ENCODE measurements at regions not wholly inside any gene's neighbourhood (a gene's known extent, or its start where the extent isn't known, plus 50 kb on each side); places are given as distances from the start of the nearest gene placed in this dataset.
A peak's percentile ranks its signal among the peaks of the same experiment; 100 is the strongest.

GRCh38 chr1:88036345-88037014 lies 647.6 kb upstream of the PKN2 start:
- DNase-seq = no peak

- DNase-seq = no peak
Measured at GRCh38 chr1:88039240-88039639, 644.8 kb upstream of the PKN2 start.

GRCh38 chr1:88043834-88044233 lies 640.2 kb upstream of the PKN2 start:
- no peak for DNase-seq

GRCh38 chr1:88052167-88052566 lies 631.9 kb upstream of the PKN2 start:
- DNase-seq = no peak

DNA sequence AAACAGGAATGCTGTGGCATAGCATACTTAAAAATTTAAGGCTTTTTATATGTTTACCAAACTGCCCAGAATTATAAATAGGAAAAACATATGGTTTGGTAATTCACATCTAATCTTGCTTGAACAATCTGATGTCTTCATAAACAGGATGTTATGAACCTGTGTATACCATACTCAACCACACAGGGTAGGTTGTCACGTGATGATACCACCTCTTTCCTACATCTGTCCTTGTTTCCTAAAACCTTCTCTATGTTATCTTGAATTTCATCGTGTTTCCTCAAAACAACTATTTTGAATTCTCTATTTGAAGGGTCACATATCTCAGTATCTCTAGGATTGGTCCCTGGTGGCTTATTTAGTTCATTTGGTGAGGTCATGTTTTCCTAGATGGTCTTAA lies 631.0 kb upstream of the PKN2 start:
- DNase-seq = no peak

- DNase-seq = no peak
Measured at GRCh38 chr1:88056881-88057280, 627.2 kb upstream of the PKN2 start.

- DNase-seq = no peak
Measured at GRCh38 chr1:88058205-88058604, 625.9 kb upstream of the PKN2 start.

- DNase-seq = no peak
Measured at GRCh38 chr1:88060112-88060673, 623.9 kb upstream of the PKN2 start.

DNA sequence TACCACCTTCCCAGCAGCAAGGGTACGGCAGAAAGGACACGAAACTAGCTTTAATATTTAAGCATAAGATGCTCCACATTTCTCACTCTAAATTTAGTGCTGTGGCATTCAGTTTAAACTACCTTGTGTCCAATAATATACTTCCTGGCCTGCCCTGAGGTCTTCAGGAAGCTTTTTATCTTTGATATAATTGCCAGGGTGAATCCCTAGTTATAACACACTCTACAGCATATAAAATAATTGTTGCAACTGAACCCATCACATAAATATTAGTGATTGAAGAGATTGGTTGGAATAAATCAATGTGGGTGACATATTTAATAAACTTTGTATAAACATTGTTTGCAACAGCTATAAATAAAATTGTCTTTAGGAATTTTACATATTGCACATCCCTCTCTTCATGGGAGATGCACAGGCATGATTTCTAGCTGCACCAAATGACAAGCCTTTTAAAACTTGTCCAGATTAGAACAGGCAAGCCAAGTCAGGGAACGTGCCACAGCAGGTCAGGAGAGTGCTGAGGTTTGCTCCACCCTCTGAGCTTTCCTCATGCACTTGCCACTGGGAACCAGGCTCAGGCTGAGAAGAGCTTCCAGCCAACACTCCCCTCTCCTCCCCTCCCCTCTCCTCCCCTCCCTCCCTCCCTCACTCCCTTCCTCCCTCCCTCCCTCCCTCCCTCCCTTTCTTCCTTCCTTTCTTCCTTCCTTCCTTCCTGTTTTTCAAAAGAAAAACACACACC lies 623.2 kb upstream of the PKN2 start:
- DNase-seq = no peak

DNA sequence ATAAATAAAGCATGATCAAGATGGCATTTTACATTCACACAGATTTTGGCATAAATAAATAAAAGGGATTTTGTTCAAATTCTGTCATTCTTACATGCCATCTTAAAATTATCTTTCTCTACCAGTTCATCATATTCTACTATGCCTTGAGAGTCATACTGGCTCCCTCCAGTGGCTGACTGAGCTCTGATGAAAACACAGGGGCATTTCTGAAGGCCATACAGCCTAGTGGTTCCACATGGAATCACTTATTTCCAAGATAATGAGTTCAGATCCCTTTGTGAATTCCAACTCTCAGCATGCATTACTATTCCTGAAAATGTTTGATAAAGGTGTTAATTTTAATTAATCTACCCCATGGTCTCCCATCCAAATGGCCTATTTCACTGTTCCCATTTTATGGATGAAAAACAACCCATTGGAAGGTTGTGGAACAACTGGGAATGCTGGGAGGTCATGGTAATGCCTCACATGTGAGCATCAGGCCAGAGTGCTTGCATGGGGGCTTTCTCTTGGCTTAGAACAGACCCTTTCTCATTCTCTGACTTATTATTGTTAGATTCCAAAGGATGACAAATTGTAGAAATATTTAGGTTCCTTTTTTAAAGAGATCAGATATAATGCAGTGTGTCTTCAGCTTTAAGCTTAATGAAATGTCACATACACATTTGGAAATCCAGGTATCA lies 622.4 kb upstream of the PKN2 start:
- DNase-seq = peak; percentile 7

DNA sequence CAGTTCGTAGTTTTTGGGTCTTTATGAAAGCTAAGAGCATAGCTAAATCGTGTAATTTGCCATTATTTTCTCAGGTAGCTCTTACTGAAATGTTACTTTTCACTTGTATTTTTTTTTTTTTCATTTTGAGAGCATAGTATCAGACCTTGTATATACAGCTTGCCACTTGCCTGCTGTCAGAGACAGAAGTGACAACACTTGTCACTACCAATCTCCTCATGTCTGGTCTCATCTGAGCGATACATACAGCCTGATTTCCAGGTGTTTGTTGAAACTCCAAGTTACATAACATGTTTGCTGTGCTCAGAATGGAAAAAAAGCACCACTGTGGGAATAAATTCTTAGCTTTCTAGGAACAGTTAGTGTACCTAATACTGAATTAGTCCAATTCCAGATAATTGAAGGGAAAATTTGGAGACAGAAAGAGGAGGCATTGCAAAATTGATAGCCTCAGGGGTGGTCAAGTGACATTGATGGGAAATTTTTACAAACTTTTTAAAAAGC lies 621.4 kb upstream of the PKN2 start:
- no peak for DNase-seq

- DNase-seq = no peak
Measured at GRCh38 chr1:88063605-88064004, 620.5 kb upstream of the PKN2 start.

- no peak for DNase-seq
Measured at GRCh38 chr1:88068407-88068960, 615.6 kb upstream of the PKN2 start.

GRCh38 chr1:88070956-88071355 lies 613.1 kb upstream of the PKN2 start:
- DNase-seq = no peak

DNA sequence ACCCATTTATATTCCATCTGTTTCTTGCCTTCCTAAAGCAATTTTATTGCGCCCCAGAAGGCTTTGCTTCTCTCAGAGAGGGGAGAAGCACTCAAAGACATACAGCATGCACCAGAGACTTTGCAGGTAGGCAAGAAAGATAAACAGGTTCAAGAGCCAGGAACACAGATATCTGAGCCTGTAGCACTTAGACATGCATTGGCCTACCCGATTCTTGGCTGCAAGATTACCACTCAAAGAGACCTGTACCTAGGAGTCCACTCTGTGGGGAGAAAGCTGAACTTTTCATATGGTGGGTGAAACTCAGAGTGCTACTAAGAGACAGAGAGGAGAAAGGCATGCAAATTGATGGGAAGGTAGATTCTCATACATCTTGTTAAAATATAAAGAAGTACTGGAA lies 609.4 kb upstream of the PKN2 start:
- no peak for DNase-seq

DNA sequence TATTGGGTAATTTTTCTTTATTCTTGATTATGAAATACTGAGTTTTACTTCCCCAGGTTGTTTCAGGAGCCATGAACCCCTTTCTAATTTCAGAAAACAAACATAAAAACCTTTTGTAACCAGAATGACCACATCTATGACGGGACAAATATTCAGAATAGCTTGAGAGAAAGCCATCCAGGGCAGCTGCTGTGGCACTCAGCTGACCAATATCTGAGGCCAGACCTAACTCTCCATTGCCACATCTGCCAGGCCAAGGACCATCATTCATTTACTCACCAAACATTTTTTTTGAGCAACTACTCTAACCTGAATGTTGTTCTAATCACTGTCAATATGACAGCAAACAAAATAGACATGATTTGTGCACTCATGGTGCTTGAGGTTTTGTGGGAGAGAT lies 608.3 kb upstream of the PKN2 start:
- no peak for DNase-seq

DNA sequence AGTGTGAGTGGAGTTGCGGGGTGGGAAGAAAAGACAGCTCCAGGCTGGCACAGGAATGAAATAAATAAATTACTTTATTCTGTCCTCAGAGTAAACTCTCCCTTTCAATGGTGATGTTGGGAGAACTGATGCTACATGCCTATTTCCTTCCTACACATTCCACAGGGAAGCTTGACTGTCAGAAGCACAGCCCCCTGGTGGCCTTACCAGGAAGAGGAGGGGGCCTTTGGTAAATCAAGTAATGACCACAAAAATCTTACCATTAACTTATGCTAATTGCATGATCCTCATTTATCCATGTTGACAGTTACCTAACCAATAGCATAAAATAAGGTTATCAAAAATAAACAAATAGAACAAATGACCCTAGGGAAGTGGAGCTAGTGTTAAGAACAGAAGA lies 605.0 kb upstream of the PKN2 start:
- no peak for DNase-seq

DNA sequence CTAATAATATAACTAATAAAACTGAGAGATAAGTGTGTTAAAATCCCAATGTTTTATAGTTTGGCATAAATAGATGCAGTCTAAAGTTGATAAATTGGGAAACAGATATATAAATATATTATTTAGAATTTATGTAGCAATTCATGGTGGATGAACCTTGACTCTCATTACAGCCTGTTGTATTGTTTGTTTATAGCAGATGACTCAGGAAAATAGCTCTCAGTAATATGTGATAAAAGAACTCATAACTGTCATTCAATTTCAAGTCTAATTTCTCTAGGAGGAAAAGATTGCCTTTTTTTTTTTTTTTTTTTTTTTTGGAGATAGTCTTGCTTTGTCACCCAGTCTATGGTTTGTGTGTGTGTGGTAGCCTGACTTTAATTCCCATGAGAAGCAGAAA lies 603.2 kb upstream of the PKN2 start:
- no peak for DNase-seq

DNA sequence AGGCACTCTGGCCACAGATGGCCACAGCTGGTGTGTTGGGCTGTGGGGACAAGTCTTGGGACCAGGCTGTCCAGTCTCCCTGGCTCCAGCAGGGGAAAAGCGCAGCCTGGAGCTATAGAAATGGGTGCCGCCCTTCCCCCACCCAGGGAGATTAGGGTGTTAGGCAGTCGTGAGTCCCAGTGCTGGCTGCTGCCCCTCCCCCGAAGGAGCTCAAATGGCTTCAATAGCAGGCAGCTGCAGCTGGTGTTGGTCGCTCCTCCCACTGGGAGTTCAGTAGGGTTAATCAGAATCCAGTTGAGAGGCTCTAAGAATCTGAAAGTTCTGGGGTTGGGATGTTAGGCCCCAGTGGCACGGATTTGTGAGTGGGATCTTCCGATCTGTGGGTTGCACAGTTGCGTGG lies 595.6 kb upstream of the PKN2 start:
- no peak for DNase-seq

DNA sequence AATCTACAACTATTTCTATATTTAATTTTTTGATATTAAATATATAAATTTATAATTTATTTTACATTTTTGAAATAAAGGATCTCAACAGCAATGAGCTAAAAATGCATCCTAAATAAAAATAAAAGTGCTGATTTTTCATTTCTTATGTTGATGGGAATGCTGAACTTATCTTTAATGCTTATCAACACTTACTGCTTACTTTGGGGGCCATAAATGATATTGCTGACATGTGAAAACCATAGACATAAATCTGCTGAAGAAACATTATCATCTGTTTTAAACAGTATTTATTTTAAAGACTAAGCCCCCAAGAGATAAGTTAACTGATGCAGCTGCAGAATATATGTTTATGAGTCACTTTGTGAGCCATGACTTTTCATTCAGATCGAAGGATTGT lies 594.1 kb upstream of the PKN2 start:
- no peak for DNase-seq

DNA sequence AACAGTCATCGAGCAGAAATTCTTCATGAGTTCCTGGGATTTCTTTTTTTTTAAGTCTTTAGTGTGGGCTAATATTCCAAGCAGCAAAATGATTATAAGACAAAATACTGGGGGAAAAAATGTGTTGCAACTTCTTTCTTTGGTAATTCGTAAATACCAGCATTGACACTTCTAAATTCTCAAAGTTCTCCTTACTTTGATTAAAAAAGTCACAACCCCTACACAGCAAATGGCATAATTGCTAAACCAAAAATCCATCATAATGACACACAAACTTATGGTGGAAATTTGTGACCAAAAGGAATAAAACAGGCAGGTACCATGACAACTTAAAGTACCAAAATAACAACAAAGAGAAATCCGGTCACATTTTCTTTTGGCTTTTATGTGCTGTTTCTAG lies 585.2 kb upstream of the PKN2 start:
- no peak for DNase-seq

- DNase-seq = no peak
Measured at GRCh38 chr1:88101041-88101440, 583.0 kb upstream of the PKN2 start.

DNA sequence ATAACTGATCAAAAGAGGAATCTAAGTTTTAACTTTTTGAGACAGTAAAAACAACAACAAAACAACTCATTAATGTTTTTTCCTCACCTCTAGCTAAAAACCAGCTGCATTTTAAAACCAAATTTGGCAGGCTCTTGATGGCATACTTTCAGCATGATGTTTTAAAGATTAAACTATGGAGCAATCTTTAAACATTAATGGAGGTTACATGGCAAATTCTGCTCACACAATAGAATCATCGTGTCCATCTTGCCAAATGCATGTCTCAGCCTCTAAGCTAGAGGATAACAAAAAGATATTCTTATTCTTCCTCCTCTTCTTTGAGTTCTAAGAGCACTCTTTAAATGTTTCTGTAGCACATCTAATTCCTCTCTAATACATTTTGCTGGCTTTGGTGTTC lies 579.8 kb upstream of the PKN2 start:
- no peak for DNase-seq
